ENCODE measurements at regions not wholly inside any gene's neighbourhood (a gene's known extent, or its start where the extent isn't known, plus 50 kb on each side); places are given as distances from the start of the nearest gene placed in this dataset.

- no peak for TF ChIP-seq CTCF (conservative IDR thresholded peaks at IDR 0.05)
- no peaks in the 10 kb centered on the region for H3K36me3 Mint-ChIP-seq (ENCODE audit: low read depth)
- H3K27ac Mint-ChIP-seq = no peak overlapping the region
- H3K27me3 Mint-ChIP-seq (ENCODE audit: insufficient read depth) = peaks cover 5% of the 10 kb centered on the region
- no peak for DNase-seq
- H3K4me1 Mint-ChIP-seq = no peaks in the 10 kb centered on the region
- Histone ChIP-seq H3K9ac (ENCODE audit: extremely low read depth, low read length, poor library complexity, severe bottlenecking) (no peak overlapping the region), H3K4me3 (ENCODE audit: low read length) (no peak overlapping the region), H3K4me1 (ENCODE audit: control insufficient read depth, insufficient read depth, low read length) (no peaks in the 10 kb centered on the region), H3K27me3 (ENCODE audit: control insufficient read depth, insufficient read depth, low read length, poor library complexity, severe bottlenecking) (no peaks in the 10 kb centered on the region), H3K9me3 (ENCODE audit: control insufficient read depth, low read length) (no peaks in the 10 kb centered on the region), H3K27ac (ENCODE audit: low read depth, low read length) (no peak overlapping the region), H3K36me3 (ENCODE audit: control insufficient read depth, insufficient read depth, low read length) (no peaks in the 10 kb centered on the region)
- H3K9me3 Mint-ChIP-seq = peaks cover 4% of the 10 kb centered on the region
- no peak overlapping the region for H3K4me3 Mint-ChIP-seq
Observed at GRCh38 chr15:56524915-56525314, 60.0 kb upstream of the MNS1 start.

DNA sequence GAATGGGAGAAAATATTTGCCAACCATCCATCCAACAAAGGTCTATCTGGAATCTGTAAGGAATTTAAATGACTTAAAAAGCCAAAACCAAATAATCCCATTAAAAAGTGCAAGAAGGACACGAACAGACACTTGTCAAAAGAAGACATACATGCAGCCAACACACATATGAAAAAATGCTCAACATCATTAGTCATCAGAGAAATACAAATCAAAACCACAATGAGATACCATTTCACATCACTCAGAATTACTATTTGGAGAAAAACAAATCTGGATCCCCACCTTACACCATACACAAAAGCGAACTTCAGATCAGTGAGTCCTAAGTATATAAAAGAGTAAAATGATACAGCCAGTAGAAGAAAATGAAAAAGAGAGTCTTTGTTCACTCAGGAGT is 58.6 kb upstream of the MNS1 start:
- 37% methylated on average over 1 of the region's 2 CpGs; no CpG with 5 or more reads in 1 of the 2 experiments for WGBS, 2 experiments (ENCODE audit: insufficient coverage in 1 of 2, insufficient read length in 1 of 2)

GRCh38 chr15:56519000-56519399 is 54.1 kb upstream of the MNS1 start:
- H3K4me3 ChIP-seq (ENCODE audit: low read length) = no peak overlapping the region
- no peaks in the 10 kb centered on the region for H3K27me3 ChIP-seq (ENCODE audit: control insufficient read depth, insufficient read depth, low read length, poor library complexity, severe bottlenecking)
- no peak for DNase-seq
- peaks cover 16% of the 10 kb centered on the region for H3K9me3 ChIP-seq (ENCODE audit: control insufficient read depth, low read length)
- no peak overlapping the region for H3K4me3 Mint-ChIP-seq
- no peaks in the 10 kb centered on the region for H3K4me1 Mint-ChIP-seq
- no peak overlapping the region for H3K9ac ChIP-seq (ENCODE audit: extremely low read depth, low read length, poor library complexity, severe bottlenecking)
- peaks cover 4% of the 10 kb centered on the region for H3K27me3 Mint-ChIP-seq (ENCODE audit: insufficient read depth)
- no peak overlapping the region for H3K27ac Mint-ChIP-seq
- H3K4me1 ChIP-seq (ENCODE audit: control insufficient read depth, insufficient read depth, low read length) = no peaks in the 10 kb centered on the region
- no peak for TF ChIP-seq CTCF (conservative IDR thresholded peaks at IDR 0.05)
- H3K36me3 Mint-ChIP-seq (ENCODE audit: low read depth) = peaks cover 3% of the 10 kb centered on the region
- H3K36me3 ChIP-seq (ENCODE audit: control insufficient read depth, insufficient read depth, low read length) = no peaks in the 10 kb centered on the region
- H3K27ac ChIP-seq (ENCODE audit: low read depth, low read length) = no peak overlapping the region
- H3K9me3 Mint-ChIP-seq = peaks cover 52% of the 10 kb centered on the region

More for the DNA sequence above, 58.6 kb upstream of the MNS1 start:
- H3K36me3 ChIP-seq (ENCODE audit: control insufficient read depth, insufficient read depth, low read length) = no peaks in the 10 kb centered on the region
- no peak for DNase-seq
- Mint-ChIP-seq H3K27ac (no peak overlapping the region), H3K9me3 (peaks cover 10% of the 10 kb centered on the region), H3K36me3 (ENCODE audit: low read depth) (no peaks in the 10 kb centered on the region), H3K4me3 (no peak overlapping the region), H3K27me3 (ENCODE audit: insufficient read depth) (peaks cover 5% of the 10 kb centered on the region), H3K4me1 (no peaks in the 10 kb centered on the region)
- H3K9me3 ChIP-seq (ENCODE audit: control insufficient read depth, low read length) = no peaks in the 10 kb centered on the region
- H3K27me3 ChIP-seq (ENCODE audit: control insufficient read depth, insufficient read depth, low read length, poor library complexity, severe bottlenecking) = no peaks in the 10 kb centered on the region
- no peak overlapping the region for H3K27ac ChIP-seq (ENCODE audit: low read depth, low read length)
- no peaks in the 10 kb centered on the region for H3K4me1 ChIP-seq (ENCODE audit: control insufficient read depth, insufficient read depth, low read length)
- no peak overlapping the region for H3K9ac ChIP-seq (ENCODE audit: extremely low read depth, low read length, poor library complexity, severe bottlenecking)
- no peak overlapping the region for H3K4me3 ChIP-seq (ENCODE audit: low read length)
- TF ChIP-seq CTCF (conservative IDR thresholded peaks at IDR 0.05) = no peak

Measured in endodermal cell (in vitro differentiated cells).